AG09319 (cell line): ENCODE measurements at regions not wholly inside any gene's neighbourhood (a gene's known extent, or its start where the extent isn't known, plus 50 kb on each side); places are given as distances from the start of the nearest gene placed in this dataset.

Experiments used
- DNase-seq: peaks from one replicate; pipeline ENCODE4 v3.0.0-alpha.2; 2010; ENCODE audit warnings: low read depth; ENCODE audit errors: extremely low read depth
- TF ChIP-seq, protein P1 (sequence below): IDR thresholded peaks from 2 replicates; pipeline ENCODE4 v1.5.1; 2011; ENCODE audit warnings: low read depth, mild to moderate bottlenecking, inconsistent platforms, low read length, moderate library complexity

DNA sequence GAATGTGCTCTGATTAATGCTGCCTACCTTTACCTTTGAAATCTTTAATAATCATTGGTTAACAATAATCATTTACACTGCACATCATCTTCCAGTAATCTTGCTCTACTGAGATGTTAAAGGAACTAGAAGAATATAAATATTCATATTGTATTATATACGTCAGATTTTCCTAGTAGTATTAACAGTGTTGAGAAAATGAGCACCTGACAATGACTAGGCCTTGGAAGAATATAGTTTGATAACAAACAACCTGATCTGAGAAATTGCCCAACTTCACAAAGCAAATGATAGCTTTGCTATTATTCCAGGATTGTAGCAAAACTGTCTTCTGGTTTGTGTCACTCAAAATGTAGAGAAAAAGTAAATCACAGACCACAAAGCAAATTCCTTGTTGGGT lies 467.1 kb downstream of the NOVA1 start:
- no peak for DNase-seq
- TF ChIP-seq, protein P1, sequence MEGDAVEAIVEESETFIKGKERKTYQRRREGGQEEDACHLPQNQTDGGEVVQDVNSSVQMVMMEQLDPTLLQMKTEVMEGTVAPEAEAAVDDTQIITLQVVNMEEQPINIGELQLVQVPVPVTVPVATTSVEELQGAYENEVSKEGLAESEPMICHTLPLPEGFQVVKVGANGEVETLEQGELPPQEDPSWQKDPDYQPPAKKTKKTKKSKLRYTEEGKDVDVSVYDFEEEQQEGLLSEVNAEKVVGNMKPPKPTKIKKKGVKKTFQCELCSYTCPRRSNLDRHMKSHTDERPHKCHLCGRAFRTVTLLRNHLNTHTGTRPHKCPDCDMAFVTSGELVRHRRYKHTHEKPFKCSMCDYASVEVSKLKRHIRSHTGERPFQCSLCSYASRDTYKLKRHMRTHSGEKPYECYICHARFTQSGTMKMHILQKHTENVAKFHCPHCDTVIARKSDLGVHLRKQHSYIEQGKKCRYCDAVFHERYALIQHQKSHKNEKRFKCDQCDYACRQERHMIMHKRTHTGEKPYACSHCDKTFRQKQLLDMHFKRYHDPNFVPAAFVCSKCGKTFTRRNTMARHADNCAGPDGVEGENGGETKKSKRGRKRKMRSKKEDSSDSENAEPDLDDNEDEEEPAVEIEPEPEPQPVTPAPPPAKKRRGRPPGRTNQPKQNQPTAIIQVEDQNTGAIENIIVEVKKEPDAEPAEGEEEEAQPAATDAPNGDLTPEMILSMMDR: no peak

DNA sequence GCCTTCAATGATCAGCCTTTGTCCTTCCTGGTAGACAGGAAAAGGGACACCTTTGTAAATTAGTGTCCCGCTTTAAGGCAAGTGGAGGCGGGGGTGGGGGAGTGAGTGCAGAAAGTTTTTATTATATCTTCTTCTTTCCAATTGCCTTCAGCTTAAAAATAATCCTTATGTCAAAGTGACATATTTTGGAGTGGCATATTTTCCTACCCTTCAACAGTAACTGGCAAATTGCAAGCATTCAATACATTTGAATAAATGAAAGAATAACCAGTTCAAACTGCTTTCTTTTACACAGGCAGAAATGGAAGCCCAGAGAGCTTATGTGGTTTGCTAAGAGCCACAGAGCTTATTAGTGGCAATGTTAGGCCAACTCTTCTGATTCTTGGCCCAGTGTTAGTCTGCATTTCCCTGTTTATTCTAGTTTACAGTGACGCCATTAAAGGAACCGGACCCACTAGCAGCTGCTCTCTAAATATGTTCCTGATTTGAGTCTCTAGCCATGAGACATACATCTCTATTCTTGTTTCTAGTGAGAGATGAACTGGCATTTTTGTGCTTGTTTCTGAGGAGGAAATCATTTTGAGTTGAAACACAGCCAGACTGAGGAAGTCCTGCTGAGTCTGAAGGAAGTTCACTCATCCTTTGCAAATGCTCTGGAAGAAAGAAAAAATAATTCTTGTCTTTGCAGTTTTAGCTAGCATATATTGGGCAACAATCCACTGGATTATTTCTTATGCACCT lies 468.7 kb downstream of the NOVA1 start:
- DNase-seq: no peak
- TF ChIP-seq, protein P1: no peak

DNA sequence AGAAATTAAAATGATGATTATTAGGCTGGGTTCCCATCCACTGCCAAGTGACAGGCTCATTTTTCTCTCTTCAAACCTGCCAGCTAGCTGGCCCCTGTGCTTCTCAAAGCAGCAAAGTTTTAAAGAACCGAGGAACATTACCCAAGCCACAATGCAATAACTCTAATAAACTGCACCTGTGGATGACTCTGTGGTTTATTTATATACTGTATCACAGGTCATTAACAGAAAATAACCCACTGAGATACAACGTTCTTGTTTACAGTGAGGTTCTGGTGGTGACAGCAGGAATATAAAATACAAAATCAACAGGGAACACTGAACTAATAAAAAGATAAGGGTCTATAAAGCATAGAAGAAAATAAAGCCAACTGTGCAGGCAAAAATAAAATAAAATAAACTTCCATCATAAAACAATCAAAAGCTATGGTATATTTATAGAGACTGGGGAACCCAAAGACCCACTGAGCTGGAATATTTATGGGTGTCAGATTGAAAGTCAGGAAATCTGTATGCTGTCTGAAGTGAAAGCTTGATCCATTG lies 472.9 kb downstream of the NOVA1 start:
- no peak for DNase-seq
- TF ChIP-seq, protein P1: no peak

DNA sequence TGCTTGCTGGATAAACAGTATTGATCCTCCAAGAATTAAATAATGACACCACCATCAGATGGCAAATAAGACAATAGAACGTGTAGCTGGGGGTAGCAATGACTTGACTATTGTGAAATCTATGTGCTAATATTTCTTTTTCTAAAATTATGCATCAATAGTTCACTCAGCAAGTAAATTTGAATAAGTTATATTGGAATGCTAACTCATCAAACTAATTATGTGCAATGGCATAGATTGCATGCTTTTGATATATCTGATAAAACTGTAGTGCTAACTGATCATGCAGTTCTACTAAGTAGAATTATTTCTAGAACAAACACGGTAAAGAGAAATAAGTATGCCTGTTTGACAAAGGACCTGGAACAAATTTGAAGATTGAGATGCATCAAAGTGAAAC lies 474.4 kb downstream of the NOVA1 start:
- DNase-seq: no peak
- TF ChIP-seq, protein P1: no peak

DNA sequence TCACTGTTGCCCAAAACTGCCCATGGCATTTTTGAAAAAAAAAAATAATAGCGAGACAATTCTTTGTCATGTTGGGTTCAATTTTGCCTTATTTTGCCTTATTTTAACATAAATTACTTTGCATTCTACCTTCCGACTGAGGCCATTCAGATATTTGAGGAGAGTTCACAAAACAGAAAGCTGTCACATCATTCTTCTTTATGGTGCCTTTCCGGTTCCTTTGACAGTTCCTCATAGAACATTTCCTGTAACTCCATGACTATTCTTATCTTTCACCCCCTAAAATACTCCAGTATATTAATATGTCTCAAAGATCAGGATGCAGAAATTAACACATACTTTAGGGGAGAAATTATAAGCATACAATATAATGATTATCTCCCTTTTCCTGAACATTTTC lies 476.7 kb downstream of the NOVA1 start:
- DNase-seq: no peak
- TF ChIP-seq, protein P1: no peak

DNA sequence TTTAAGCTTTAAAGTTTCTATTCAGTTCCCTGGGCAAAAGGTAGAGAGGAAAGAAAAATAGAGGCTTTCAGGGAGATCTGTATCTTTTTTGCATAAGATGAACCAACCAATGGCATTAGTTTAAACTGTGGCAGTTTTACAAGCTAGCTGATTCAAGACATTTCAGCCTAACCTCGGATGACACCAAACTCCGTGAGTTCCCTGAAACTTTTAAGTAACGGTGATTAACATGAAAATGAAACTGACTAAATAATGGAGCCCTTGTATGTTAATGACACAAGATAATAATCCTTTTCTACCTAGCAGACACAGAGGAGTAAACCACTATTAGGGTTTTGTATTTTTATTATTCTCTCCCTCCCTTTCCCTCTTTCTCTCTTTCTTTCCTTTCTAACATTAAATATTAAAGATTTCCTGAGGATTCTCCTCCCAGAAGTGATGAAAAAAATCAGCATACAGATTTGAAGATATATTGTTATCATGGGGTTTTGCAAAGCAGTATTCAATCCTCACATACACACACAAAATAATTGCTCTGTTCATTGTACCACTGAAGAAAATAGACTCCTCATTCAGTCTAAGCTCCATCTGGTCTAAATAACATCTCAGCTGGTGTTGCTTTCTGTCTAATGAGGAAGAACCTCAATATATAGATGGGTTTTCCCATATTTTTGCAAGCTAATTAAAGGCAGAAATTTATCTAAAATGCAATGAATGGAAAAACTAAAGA lies 483.8 kb downstream of the NOVA1 start:
- TF ChIP-seq, protein P1: no peak
- no peak for DNase-seq

DNA sequence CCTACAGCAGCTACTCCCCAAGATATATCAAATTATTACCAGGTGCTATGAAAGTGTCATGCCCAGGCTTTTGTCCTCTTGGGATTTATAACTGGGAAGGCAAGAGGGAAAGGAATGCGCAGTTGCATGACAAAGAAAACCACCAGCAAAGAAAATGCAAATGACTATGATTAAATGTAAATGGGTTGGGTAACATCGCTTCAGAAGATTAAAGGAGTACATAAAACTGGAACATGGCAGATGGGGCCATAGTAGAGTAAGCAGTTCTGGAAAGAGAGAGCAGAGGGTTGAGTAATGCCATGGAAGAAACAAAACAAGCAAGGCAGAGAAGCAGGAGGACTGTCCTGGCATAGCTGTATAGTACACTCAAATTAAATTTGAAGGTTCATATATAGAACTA lies 493.1 kb downstream of the NOVA1 start:
- DNase-seq: no peak
- TF ChIP-seq, protein P1: no peak
